Muscle layer of duodenum (tissue), 2 donors: ENCODE measurements at regions not wholly inside any gene's neighbourhood (a gene's known extent, or its start where the extent isn't known, plus 50 kb on each side); places are given as distances from the start of the nearest gene placed in this dataset.

ENCODE experiments used
- H3K27ac ChIP-seq: one replicate; pipeline ENCODE4 v1.7.0; 2013; ENCODE audit warnings: mild to moderate bottlenecking, low read length
- H3K27me3 ChIP-seq: one replicate; pipeline ENCODE4 v1.7.0; 2013; ENCODE audit warnings: low read depth, mild to moderate bottlenecking, control low read depth, low read length
- H3K36me3 ChIP-seq, 2 donors: one replicate each; pipeline ENCODE4 v1.7.0; 2013; ENCODE audit warnings: low read length in 2 of 2, control low read depth in 1 of 2, mild to moderate bottlenecking in 1 of 2; ENCODE audit not compliant: insufficient read depth in 2 of 2, control insufficient read depth in 1 of 2
- H3K4me1 ChIP-seq, 2 donors: one replicate each; pipeline ENCODE4 v1.7.0; 2013; ENCODE audit warnings: low read length in 2 of 2, mild to moderate bottlenecking in 2 of 2, control low read depth in 1 of 2, moderate library complexity in 1 of 2; ENCODE audit not compliant: insufficient read depth in 2 of 2, control insufficient read depth in 1 of 2
- H3K4me3 ChIP-seq, 2 donors: one replicate each; pipeline ENCODE4 v1.7.0; 2013; ENCODE audit warnings: low read length in 2 of 2, low read depth in 1 of 2, mild to moderate bottlenecking in 1 of 2
- H3K9me3 ChIP-seq, 2 donors: one replicate each; pipeline ENCODE4 v1.7.0; 2013; ENCODE audit warnings: low read length in 2 of 2, control low read depth in 1 of 2, mild to moderate bottlenecking in 1 of 2; ENCODE audit not compliant: control insufficient read depth in 1 of 2
- donor health status: healthy.

- Histone ChIP-seq H3K9me3 (no peaks in the 10 kb centered on the region), H3K4me3 (no peak overlapping the region), H3K4me1 (no peaks in the 10 kb centered on the region), H3K36me3 (no peaks in the 10 kb centered on the region), H3K27ac (no peak overlapping the region), H3K27me3 (no peaks in the 10 kb centered on the region)
Measured at GRCh38 chr21:18518054-18518481, 114.5 kb upstream of the TMPRSS15 start.

- Histone ChIP-seq H3K4me1 (peaks cover 0 to 4% of the 10 kb centered on the region in 2 donors), H3K9me3 (no peaks in the 10 kb centered on the region), H3K27ac (no peak overlapping the region), H3K27me3 (no peaks in the 10 kb centered on the region), H3K36me3 (no peaks in the 10 kb centered on the region), H3K4me3 (no peak overlapping the region)
Measured at GRCh38 chr21:18521204-18521603, 117.6 kb upstream of the TMPRSS15 start.

GRCh38 chr21:18522181-18522972 lies 118.8 kb upstream of the TMPRSS15 start:
- H3K36me3 ChIP-seq: no peaks in the 10 kb centered on the region
- no peaks in the 10 kb centered on the region for H3K9me3 ChIP-seq
- H3K27ac ChIP-seq: no peak overlapping the region
- H3K27me3 ChIP-seq: no peaks in the 10 kb centered on the region
- peaks cover 0 to 4% of the 10 kb centered on the region in 2 donors for H3K4me1 ChIP-seq
- no peak overlapping the region for H3K4me3 ChIP-seq

GRCh38 chr21:18524097-18524880 lies 120.7 kb upstream of the TMPRSS15 start:
- no peak overlapping the region for H3K27ac ChIP-seq
- H3K36me3 ChIP-seq: no peaks in the 10 kb centered on the region
- H3K4me1 ChIP-seq: peaks cover 0 to 7% of the 10 kb centered on the region in 2 donors
- H3K4me3 ChIP-seq: no peak overlapping the region
- no peaks in the 10 kb centered on the region for H3K9me3 ChIP-seq
- no peaks in the 10 kb centered on the region for H3K27me3 ChIP-seq

GRCh38 chr21:18529254-18529653 lies 125.7 kb upstream of the TMPRSS15 start:
- Histone ChIP-seq H3K4me1 (peaks cover 0 to 11% of the 10 kb centered on the region in 2 donors), H3K4me3 (no peak overlapping the region), H3K9me3 (no peaks in the 10 kb centered on the region), H3K27me3 (no peaks in the 10 kb centered on the region), H3K27ac (no peak overlapping the region), H3K36me3 (no peaks in the 10 kb centered on the region)

- H3K4me1 ChIP-seq: no peaks in the 10 kb centered on the region
- no peaks in the 10 kb centered on the region for H3K36me3 ChIP-seq
- H3K27ac ChIP-seq: no peak overlapping the region
- H3K4me3 ChIP-seq: no peak overlapping the region
- H3K9me3 ChIP-seq: no peaks in the 10 kb centered on the region
- H3K27me3 ChIP-seq: no peaks in the 10 kb centered on the region
Measured at GRCh38 chr21:18542081-18542480, 138.5 kb upstream of the TMPRSS15 start.

- H3K27ac ChIP-seq: no peak overlapping the region
- H3K4me1 ChIP-seq: no peaks in the 10 kb centered on the region
- H3K4me3 ChIP-seq: no peak overlapping the region
- no peaks in the 10 kb centered on the region for H3K27me3 ChIP-seq
- H3K36me3 ChIP-seq: no peaks in the 10 kb centered on the region
- H3K9me3 ChIP-seq: no peaks in the 10 kb centered on the region
Measured at GRCh38 chr21:18545908-18546307, 142.3 kb upstream of the TMPRSS15 start.

- Histone ChIP-seq H3K4me1 (no peaks in the 10 kb centered on the region), H3K9me3 (no peaks in the 10 kb centered on the region), H3K27me3 (no peaks in the 10 kb centered on the region), H3K36me3 (no peaks in the 10 kb centered on the region), H3K4me3 (no peak overlapping the region), H3K27ac (no peak overlapping the region)
Measured at GRCh38 chr21:18547347-18547746, 143.8 kb upstream of the TMPRSS15 start.

- no peak overlapping the region for H3K4me3 ChIP-seq
- no peaks in the 10 kb centered on the region for H3K9me3 ChIP-seq
- H3K27ac ChIP-seq: no peak overlapping the region
- no peaks in the 10 kb centered on the region for H3K4me1 ChIP-seq
- no peaks in the 10 kb centered on the region for H3K27me3 ChIP-seq
- H3K36me3 ChIP-seq: no peaks in the 10 kb centered on the region
Measured at GRCh38 chr21:18548249-18548648, 144.7 kb upstream of the TMPRSS15 start.

GRCh38 chr21:18549214-18549905 lies 145.8 kb upstream of the TMPRSS15 start:
- Histone ChIP-seq H3K27me3 (no peaks in the 10 kb centered on the region), H3K4me1 (no peaks in the 10 kb centered on the region), H3K9me3 (no peaks in the 10 kb centered on the region), H3K36me3 (no peaks in the 10 kb centered on the region), H3K27ac (no peak overlapping the region), H3K4me3 (no peak overlapping the region)

GRCh38 chr21:18550361-18550760 lies 146.8 kb upstream of the TMPRSS15 start:
- Histone ChIP-seq H3K27me3 (no peaks in the 10 kb centered on the region), H3K4me1 (no peaks in the 10 kb centered on the region), H3K9me3 (no peaks in the 10 kb centered on the region), H3K27ac (no peak overlapping the region), H3K4me3 (no peak overlapping the region), H3K36me3 (no peaks in the 10 kb centered on the region)
